AG04450 (cell line): ENCODE measurements at regions not wholly inside any gene's neighbourhood (a gene's known extent, or its start where the extent isn't known, plus 50 kb on each side); places are given as distances from the start of the nearest gene placed in this dataset.

Source experiments
- CTCF ChIA-PET: fragments of 300-600, 350-600 bp; formaldehyde crosslinking; extraction: SDS; loops from one replicate; lab custom pipeline; 2022; ENCODE audit warnings: antibody characterized with exemption, inconsistent platforms; lab: Charles Lee
- POLR2A ChIA-PET: fragments of 350-600 bp; formaldehyde crosslinking; extraction: SDS; loops from one replicate; lab custom pipeline; 2021; ENCODE audit warnings: antibody characterized with exemption, inconsistent platforms; lab: Yijun Ruan, JAX
- DNase-seq: peaks from one replicate; pipeline ENCODE4 v3.0.0-alpha.2; 2011; ENCODE audit warnings: low read depth, low spot score
- H3K27ac ChIP-seq: one replicate; pipeline ENCODE4 v1.5.1; 2012; ENCODE audit warnings: low read depth, low read length, control low read depth
- H3K27me3 ChIP-seq: one replicate; pipeline ENCODE4 v1.6.0; 2012; ENCODE audit warnings: low read length; ENCODE audit not compliant: control insufficient read depth, insufficient read depth
- H3K4me3 ChIP-seq: 2 replicates; pipeline ENCODE4 v1.5.1; 2011; ENCODE audit warnings: mild to moderate bottlenecking, low read depth, low read length, control low read depth
- H3K9me3 ChIP-seq: 2 replicates; pipeline ENCODE4 v1.5.1; 2012; ENCODE audit warnings: low read length; ENCODE audit not compliant: control insufficient read depth, insufficient read depth
- CTCF ChIP-seq: IDR thresholded peaks from 2 replicates; pipeline ENCODE4 v1.5.1; 2011; ENCODE audit warnings: low read depth, low read length, control low read depth, inconsistent platforms

GRCh38 chr3:193774916-193775285 lies 181.9 kb downstream of the OPA1 start:
- peaks cover 68% of the 10 kb centered on the region for H3K27me3 ChIP-seq
- H3K4me3 ChIP-seq: no peak overlapping the region
- no peaks in the 10 kb centered on the region for H3K9me3 ChIP-seq
- TF ChIP-seq CTCF: no peak
- ChIA-PET POLR2A (no interaction called here), CTCF (interaction anchor here (12.5 kb wide), 1 partner anchor 540 kb away, joined by 280 read pairs; no protein-coding TSS in a partner anchor)
- DNase-seq: no peak
- H3K27ac ChIP-seq: no peak overlapping the region

DNA sequence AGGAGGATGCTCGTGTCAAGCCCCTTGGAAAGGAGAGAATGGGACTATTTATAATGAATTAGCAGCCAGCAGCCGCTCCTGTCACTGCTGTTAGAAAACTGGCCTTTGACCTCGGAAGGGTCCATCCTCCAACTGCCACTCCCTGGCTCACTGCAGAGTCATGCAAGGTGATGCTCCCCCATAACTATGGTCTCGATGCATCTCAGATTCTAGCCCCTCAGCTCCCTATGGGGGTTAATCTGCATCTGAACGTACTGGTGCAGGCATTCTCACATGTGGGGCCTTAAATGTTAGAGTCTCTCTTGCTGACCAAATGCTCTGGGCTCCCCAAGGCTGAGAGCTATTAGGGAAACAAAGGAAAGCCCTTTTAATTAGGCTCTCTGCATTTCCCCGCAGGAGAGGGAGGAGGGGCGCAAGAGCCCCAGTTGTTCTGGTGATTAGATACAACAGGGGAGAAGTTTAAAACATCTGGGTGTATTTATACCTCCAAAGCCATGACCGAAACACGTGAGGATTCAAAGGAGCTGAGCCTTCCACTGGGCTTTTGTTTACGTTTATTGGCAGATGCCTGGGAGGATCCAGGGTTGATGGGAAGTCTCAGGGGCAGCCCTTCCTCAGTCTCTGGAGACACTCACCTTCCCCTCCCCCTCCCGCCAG lies 182.5 kb downstream of the OPA1 start:
- Histone ChIP-seq H3K9me3 (no peaks in the 10 kb centered on the region), H3K4me3 (no peak overlapping the region), H3K27ac (no peak overlapping the region), H3K27me3 (peaks cover 73% of the 10 kb centered on the region)
- ChIA-PET POLR2A (no interaction called here), CTCF (interaction anchor here (12.5 kb wide), 1 partner anchor 540 kb away, joined by 280 read pairs; no protein-coding TSS in a partner anchor)
- no peak for TF ChIP-seq CTCF
- DNase-seq: no peak

- Histone ChIP-seq H3K9me3 (no peaks in the 10 kb centered on the region), H3K4me3 (no peak overlapping the region), H3K27me3 (peaks cover 65% of the 10 kb centered on the region), H3K27ac (no peak overlapping the region)
- ChIA-PET CTCF (interaction anchor here (0.6 to 12.5 kb wide), 4 partner anchors 111 to 539 kb away, joined by 3 to 280 read pairs (median 3); no protein-coding TSS in a partner anchor), POLR2A (no interaction called here)
- TF ChIP-seq CTCF: no peak
- no peak for DNase-seq
These were observed 183.8 kb downstream of the OPA1 start for GRCh38 chr3:193776626-193777358.

DNA sequence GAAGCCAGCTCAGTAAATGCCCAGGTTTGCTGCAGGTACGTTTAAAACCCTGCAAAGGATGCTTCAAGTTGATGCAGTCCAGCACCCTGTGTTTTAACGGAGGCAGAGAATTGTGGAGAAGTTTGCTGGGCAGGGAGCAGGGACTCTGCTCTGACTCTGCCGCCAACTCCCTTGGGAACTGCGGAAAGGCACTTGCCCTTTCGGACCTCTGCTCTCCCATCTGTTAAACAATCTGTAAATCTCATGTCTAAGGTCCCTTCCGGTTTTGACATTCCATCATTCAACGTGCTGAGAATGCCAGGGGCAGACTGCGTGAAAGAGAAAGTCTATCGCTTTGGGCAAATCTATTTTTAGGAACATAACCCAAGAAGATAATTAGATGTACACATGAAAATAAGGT lies 184.5 kb downstream of the OPA1 start:
- Histone ChIP-seq H3K27ac (no peak overlapping the region), H3K4me3 (no peak overlapping the region), H3K9me3 (no peaks in the 10 kb centered on the region), H3K27me3 (peaks cover 62% of the 10 kb centered on the region)
- DNase-seq: no peak
- ChIA-PET POLR2A (no interaction called here), CTCF (interaction anchor here (1.0 to 12.5 kb wide), 2 partner anchors 361 to 538 kb away, joined by 4 to 280 read pairs; no protein-coding TSS in a partner anchor)
- no peak for TF ChIP-seq CTCF

DNA sequence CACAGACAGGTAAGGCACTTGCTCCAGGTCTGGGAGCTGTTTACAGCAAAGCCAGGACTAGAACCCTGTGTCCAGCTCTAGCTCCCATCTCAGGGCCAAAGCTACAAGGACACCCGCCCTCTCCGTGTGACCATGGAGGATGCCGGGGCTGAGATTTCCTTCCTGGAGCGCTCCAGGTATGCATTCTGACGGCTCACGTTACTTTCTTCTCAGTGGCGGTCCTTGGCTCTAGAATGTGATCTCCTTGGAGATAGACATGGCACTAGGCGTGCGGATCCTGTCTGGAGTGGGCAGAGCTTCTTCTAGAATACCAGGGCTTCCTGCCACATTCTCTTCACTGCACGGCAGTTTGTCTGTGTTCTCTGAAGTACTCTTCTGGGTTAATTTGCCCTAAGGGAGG lies 185.7 kb downstream of the OPA1 start:
- H3K27me3 ChIP-seq: peaks cover 64% of the 10 kb centered on the region
- no peak for TF ChIP-seq CTCF
- CTCF ChIA-PET: interaction anchor here (1.0 to 12.5 kb wide), 4 partner anchors 10 to 565 kb away, joined by 3 to 280 read pairs (median 4); no protein-coding TSS in a partner anchor
- no peak overlapping the region for H3K4me3 ChIP-seq
- no peaks in the 10 kb centered on the region for H3K9me3 ChIP-seq
- no peak for DNase-seq
- H3K27ac ChIP-seq: no peak overlapping the region
- POLR2A ChIA-PET: no interaction called here
